Activated T-cell treated with anti-CD3 and anti-CD28 coated beads for 4 hours (primary cell): ENCODE measurements at regions not wholly inside any gene's neighbourhood (a gene's known extent, or its start where the extent isn't known, plus 50 kb on each side); places are given as distances from the start of the nearest gene placed in this dataset.

ENCODE experiments used
- DNase-seq: peaks from one replicate; pipeline ENCODE4 v3.0.0-alpha.2; 2020

DNA sequence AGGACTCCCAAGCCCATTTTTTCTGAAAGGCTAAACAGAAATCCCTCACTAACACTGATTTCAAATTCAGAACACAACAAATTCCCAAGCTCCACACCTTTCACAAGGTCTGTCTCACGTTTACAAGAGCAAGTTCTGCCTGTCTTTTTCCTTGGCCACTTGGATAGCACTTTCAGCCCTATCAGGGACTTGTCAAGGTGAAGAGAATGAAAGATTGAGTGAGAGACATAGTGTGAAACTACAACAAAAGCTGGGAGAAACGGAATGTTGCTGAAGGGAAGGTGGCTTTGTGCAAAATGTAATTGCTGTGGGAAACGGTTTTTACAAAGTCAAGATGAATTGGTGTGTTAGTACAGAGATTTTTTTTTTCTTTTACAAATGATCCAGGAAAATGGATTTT lies 89.4 kb upstream of the GATA6 start:
- no peak for DNase-seq

DNA sequence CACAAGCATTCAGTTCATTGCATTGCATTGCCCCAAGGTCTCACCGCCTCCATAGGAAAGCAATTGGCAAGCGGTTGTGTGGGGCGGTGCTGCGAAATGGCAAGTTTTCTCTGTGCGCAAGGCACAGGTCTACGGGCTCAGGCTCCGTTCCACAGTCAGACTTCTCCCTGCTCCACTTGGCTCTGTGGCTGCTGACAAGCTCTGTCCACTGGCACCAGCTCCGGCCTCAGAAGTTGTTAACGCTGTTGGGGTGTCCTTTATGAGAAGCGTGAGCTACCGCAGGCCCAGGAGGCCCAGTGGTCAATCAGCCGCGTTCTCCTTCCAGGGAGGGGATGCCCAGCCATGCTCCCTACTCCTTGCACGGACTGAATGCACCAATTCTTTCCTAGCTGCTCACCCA lies 87.0 kb upstream of the GATA6 start:
- DNase-seq, result no peak

DNA sequence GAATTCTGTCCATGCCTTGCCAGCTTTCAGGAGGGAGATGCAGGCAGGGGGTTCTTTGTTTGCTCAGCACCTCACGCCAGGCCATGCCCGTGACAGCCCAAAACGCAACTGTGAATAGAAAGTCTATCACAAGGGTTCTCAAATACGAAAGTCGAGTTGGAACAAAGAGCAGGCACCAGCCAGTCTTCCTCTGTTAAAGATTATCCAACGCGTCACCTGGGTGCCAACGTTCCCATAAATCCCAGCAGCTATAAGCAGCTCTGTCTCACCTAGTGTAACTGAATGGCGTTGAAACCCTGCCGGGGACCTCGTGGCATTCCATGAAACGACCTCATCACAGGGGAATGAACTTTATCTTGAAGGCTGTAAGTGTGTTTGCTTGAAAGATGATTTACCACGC lies 84.8 kb upstream of the GATA6 start:
- no peak for DNase-seq

DNA sequence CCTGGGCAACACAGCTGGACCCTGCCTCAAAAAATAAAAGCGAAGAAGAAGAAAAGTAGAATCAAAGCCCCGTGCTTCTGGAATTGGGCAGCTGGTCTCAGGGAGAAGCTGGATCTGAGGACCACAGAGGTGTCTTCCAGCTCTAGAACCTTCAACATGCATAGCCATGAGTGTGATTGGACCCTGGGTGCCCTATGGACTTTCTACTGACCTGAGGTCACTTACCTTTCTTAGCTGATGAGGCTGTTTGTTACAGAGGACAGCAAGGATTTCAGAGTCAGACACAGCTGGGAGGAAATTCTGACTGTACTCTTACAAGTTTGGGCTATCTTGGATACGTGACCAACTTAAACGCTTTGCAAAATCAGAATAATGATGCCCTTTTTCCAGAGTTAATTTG lies 82.4 kb upstream of the GATA6 start:
- DNase-seq, result no peak

DNA sequence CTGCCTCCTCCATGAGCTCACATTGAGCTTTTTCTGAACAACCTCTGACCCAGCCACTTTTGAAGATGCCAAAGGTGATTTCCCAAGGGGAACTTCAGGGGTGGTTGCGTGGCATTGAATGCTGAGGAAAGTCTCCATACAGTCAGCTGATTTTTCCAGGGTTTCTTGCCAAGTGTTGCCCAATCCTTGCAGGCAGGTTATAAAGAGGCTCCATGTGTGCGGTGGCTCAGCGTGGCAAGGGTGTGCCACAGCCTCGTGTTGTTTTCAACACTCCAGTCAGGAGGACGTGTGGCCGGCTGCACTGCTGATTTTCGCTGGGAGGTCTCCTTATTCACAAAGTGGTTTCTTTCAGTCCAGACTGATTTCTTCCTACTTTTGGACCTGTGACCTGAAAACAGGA lies 81.4 kb upstream of the GATA6 start:
- DNase-seq, result no peak

DNA sequence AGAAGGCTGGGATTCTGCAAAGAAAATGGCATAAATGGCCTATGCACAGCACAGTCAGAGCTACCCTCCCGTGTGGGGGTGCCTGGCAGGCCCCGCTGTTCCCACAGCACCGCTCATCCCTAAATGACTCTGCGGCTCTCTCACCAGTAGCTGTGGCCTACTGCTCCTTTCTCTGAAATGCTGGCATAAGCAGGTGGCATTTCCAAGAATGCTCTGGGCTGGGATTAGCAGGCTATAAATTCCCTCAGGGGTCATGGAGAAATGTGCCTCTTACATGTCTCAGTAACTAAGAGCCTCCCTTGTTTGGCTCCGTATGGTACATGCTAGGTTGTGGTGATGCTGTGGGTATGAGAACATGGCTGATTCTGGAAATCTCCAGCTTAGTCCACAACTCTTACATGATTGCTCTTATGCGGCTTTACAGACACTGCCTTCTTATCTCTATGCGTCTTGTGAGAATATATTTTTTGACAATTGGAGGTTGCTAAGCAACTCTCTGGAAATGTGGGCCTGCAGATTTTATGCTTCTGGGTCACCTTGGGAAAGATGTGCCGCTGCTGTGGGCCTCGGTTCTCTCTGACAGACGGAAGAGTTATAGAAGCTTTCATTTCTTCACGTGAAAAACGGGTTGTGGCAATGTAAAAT lies 80.3 kb upstream of the GATA6 start:
- DNase-seq, result no peak

DNA sequence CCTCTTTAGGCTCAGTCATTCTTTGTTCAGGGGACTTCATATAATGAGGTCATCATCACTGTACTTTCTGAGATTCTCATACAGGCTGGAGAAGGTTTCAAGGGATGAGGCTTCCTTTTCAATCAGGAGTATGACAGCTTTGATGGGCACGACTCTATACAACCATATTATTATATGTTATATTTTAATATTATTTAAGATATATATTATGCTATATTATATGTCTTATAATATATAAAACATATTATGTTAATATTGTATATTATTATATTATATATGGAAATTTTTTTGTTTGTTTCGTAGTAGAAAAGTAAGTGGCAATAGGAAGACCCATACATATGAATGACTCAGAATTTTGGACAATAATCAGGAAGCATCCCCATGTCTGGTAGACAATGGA lies 78.0 kb upstream of the GATA6 start:
- no peak for DNase-seq

DNA sequence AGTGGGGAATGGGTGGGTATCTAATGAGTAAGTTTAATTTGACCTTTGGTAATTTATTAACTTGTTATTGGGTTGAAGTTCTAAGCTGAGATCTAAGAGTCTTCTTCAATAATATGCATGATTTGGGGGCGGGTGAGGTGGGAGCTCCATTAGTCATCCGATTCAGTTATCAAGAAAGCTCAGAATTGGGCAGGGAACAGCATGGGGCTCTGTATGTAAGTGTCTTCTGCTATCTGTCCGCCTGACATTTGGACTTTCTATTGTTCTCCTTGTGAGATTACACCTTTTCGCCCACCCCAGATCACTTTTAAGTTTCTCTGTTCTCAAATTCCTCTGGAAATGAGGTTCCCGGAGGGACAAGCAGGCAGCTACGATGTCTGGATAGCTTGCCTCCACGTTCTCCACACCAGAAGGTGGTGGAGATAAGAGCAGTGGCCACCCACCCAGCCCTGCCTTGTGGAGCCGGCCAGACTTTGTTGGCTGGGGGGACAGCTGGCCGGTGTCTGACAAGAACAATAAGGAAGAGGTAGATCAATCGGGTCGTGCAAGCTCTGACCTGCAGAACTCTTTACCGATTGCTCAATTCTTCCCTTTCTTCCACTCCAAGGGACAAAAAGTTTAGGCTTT lies 75.5 kb upstream of the GATA6 start:
- no peak for DNase-seq

DNA sequence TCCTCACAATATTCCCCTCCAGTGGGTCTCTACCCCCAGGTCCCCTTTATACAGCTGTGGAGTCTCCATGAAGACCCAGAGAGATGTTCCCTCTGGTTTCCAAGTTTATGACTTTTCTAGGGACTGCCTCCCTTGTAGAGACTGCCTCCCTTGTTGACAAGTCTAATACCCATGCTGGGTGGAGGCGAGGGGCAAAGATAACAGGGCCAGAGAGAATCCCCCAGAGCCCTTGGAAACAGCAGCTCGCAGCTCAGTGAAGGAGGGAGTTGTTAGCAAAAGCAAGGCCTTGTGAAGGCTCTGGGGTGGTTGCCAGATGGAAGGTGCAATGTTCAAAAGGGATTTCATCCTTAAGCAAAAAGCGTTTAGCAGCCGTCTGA lies 75.0 kb upstream of the GATA6 start:
- no peak for DNase-seq

DNA sequence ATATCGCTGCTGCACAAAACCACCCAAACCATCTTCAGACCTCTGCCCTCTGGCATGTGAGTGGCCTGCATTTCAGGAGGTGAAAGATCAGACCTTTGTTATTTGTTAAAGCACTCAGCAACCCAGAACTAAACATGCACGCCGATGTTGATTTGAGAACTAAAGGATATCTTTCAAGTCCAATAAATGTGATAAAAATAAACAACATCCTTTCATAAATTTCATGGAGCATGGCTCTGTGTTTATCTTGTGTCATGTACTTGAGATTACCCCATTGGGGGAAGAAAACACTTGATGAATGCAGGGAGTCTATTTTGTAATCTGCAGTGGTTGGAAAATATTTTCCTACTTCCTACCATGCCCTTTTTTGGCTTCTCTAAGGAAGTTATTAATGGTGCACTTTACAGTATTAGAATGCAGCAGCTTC lies 70.8 kb upstream of the GATA6 start:
- DNase-seq, result no peak

DNA sequence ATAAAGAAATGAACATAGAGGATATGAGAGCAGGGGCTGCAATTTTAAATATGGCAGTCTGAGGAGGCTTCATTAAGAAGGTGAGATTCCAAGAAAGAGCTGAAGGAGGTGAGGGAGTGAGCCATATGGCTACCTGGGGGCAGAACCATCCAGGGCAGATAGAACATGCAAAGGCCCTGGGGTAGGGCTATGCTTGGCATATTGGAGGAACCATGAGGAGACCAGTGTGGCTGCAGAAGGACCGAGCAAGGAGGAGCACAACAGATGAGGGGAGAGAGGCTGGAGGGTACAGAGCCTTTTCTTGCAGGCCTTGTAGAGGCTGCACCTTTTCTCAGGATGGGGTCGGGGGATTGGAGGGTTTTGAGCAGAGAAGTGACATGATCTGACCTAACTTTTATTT lies 69.5 kb upstream of the GATA6 start:
- DNase-seq, result no peak

DNA sequence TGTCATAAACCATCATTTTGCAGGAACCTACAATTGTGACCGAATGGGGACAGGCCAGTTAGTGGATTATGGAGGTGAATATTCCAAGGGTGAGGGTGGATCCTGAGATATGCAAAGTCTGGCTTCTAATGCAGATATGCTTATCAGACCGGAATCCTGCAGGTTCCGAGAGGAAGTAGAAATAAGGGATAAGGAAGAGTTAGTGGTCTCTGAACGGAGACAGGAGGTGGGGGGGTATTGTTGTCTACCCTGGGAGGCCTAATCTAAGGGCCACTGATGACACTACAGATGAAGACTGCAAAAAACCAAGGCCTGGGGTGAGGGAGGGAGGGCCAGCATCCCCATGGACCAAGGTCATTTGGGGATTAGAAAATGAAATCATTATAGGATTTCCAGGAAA lies 67.7 kb upstream of the GATA6 start:
- DNase-seq, result no peak

DNA sequence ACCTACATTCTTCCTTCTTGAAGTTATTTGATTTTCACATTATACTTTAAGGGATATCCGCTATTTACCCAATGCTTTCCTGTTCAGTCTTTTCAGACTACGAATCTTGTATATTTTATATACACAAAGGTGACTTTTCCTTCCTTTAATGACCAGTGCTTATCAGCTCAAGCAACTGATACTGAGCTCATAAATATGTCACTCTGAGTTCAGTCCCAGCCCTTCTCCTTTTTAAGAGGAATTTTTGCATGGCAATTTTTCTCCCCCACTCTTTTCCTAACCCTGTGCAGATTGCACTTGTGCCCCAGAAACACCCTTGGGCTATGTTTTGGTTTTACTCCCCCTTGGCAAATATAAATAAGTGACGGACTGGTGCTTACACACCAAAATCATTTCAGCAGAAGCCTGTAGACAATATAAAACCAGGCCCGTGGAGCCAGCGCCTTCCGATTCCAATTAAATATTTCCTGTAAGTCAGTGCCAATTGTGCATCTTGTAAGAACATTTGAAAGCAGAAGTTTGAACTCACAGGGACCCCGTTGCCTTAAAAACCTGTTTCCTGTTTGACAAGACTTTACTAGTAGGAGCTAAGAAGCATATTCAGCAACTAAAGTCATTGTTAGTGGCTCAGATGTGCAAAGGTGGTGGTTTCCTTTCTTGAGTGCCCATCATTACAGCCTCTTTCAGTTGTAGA lies 66.3 kb upstream of the GATA6 start:
- no peak for DNase-seq

DNA sequence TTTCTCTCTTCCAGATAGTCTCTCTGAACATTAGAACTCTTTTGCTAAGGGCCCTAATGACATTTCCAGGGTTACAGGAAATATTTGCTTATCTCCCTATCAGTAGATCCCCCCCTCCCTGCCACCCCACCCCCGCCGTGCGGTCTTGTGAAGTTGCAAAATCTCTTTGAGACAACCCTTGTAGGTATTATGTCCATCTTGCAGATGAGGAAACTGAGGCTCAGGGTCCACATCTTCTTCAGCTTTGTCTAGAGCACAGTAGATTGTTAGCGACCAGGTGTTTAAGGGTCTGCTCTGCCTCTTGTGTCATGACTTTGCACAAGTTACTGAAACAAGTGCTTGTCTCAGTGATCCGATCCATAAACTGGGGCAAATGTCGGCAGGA lies 65.8 kb upstream of the GATA6 start:
- DNase-seq, result no peak

DNA sequence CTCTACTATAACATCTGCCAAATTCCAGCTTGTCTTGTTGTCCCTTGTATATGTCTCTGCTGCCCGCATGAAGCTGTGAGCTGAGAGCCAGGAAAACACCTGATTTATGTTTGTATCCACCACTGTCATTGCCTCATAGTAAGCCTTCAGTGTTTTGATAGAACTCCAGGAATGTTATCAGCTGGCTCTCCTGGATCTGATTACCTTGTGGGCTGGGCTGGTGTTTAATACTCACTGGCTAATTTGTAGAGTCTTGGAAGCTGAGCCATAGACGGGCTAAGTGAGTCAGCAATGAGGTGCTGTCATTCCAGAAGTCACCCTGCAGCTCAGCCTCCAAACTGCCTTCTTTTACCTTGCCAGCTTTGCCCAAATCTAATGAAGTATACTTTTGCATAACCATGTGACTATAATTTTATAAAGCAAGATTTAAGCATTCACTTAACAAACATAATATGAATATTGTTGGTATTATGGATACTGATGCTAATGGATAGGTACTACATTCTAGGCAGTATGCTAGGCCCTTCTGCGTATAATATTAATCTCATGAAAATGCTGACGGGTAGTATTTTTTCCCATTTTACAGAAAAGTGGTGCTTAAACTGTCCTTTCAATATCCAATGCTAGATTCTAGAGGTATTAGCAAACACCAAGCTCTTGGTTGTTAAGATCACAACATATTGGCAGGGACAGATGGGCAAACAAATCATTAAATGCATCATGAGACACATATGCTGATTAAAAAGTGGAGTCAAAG lies 62.7 kb upstream of the GATA6 start:
- no peak for DNase-seq

DNA sequence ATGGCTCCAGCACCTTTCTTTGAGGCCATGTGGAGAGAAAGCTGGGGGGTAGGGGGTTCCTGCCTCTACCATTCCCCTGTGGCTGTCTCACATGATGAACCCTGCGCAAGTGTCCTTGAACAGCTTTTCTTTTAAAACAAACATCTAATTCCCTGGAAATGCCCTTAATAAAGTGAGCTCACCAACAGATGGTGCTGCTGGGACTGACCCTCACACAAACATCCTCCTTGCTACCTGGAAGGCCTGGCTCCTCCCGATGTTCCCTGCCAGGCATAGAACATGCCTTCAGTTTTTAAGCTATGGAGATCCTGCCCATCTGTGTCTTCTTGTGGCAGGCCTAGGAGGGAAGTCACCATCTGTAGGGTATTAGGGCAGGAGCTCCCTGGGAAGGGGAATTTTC lies 60.7 kb upstream of the GATA6 start:
- DNase-seq, result no peak

DNA sequence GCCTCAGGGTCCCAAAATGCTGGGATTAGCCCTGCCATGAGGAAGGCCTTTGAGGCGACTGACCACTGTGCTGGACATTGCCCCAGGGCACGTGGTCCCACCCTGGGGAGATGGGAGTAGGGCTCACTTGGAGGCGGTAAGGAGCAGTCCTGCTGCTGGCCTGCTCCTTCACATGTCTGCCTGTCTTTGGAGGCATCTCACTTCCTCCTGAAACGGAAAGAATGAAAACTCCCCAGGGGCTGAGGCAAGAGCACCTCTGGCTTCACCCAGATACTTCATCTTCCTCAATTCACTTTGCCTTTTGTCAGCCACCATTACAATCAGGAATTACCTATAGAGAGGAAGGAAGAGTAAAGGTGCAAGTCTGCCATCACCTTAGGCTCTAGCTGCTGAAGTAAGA lies 59.9 kb upstream of the GATA6 start:
- no peak for DNase-seq

DNA sequence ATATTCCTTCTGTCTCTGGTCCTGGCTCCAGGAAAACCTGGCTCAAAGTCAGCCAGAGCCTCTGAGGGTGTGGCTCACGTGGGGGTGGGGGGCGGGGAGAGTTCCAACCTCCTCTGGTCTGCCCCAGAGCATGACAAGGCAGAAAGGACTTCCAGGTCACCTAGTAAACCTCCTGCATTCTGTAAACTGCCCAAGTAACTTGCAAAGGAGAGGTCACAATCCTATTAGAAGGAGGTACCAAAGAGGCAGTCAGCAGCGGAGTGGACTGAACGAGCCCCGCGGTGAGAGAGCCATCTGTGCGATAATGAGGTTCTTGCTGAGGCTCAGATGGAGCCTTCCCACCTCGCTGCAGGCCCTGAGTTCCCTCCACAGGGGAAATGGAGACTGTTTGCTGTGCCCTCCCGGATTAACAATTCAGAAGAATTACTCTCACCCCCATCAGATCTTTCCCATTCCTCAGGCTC lies 58.9 kb upstream of the GATA6 start:
- no peak for DNase-seq

DNA sequence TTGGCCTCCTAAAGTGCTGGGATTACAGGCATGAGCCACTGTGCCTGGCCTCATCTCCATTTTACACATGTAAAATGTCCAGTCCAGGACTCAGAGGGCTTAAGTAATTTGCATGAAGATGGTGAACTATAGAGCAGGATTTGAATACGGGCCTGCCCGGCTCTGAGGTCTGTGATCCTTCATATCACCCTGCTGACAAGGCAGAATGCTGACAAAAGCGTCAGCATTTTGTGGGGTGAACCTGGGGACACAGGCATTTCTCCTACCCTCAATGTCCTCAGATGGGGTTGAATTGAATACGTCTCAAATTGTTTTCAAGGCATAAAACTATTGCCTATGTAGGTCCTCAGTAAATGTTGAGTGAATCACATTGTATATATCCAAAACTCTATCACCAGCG lies 57.2 kb upstream of the GATA6 start:
- DNase-seq, result no peak

DNA sequence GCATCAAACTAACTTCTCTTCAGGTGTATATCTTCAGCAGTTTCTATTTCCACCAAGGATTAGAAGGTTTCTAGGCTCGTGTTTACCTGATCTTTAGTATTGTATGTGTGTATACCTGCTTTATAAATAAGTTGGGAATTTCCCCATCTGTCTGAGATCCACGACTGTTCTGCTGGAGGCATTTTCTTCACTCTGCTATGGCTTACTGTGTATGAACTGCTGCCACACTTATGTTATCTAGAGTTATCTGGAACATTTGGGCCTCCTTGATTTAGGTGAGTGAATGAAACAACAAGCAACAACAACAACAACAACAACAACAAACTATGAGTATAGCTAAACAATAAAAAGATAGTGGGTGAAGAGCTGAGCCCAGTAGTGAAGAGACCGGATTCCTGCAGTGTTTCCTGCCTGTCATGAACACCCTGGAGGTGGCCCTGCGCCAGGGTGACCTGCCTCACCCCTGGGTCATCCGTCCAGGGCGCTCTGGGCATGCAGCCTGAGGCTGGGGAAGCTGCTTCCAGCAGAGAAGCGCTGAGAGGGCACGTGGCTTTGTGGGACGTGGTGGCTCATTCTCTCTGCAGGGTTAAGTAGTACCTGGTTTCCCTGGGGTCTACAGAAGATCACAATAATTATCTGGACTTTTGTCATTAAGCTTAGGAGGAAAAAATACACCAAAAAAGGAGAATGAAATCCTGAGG lies 56.1 kb upstream of the GATA6 start:
- DNase-seq, result no peak

DNA sequence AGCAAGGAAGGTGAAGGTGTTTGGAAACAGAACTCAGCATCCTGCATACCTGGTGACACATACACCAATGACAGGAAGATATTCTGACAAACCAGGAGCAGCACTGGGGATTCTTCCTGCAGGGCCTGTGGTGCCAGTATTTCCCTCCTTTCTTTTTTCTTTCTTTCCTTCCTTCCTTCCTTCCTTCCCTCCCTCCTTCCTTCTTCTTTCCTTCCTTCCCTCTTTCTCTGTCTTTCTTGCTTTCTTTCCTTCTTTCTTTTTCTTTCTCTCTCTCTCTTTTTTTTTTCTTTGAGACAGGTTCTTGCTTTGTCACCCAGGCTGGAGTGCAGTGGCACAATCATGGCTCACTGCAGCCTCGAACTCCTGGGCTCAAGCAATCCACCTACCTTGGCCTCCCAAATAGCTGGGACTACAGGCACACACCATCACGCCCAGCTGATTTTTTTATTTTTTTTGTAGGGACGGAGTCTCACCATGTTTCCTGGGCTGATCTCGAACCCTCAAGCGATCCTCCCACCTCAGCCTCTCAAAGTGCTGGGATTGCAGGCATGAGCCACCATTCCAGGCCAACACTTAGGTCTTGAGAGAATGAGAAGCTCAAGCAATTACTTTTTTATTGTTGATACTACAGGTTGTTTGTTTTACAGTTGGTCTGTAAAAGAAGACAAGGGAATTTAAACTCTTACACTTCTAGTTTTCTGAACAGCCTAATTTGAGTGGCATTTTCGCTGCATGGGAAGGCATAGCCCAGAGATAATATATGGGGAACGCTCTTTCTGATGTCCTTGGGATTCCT lies 54.7 kb upstream of the GATA6 start:
- no peak for DNase-seq

DNA sequence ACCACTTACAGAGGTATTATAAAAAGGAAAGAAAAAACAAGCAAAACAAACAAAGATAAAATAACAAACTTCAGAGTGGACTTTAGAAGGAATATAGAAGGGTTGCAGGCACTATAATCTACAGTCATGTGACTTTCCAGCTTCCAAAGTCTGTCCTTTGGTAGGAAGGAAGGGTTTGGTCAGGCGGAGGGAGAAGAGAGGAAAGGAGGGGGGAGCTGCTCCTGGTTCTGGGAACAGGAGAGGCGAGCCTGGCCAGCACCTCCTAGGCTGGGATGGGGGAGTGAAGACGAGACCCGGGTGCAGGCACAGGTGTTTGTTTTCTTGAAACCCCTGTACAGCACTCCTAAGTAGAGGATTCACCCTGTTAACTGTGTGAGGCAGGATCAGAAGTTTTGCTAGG lies 53.8 kb upstream of the GATA6 start:
- DNase-seq, result no peak
